NT2/D1 (cell line): ENCODE measurements at regions not wholly inside any gene's neighbourhood (a gene's known extent, or its start where the extent isn't known, plus 50 kb on each side); places are given as distances from the start of the nearest gene placed in this dataset.

Source experiments
- DNase-seq: peaks from one replicate; pipeline ENCODE4 v3.0.0-alpha.2; 2011; ENCODE audit warnings: low read depth, low spot score
- H3K27me3 ChIP-seq: 2 replicates; pipeline ENCODE4 v1.6.0; 2011; ENCODE audit warnings: mild to moderate bottlenecking; ENCODE audit not compliant: insufficient read length, insufficient read depth
- H3K36me3 ChIP-seq: 2 replicates; pipeline ENCODE4 v1.6.1; 2011; ENCODE audit warnings: mild to moderate bottlenecking, low read length, mixed read lengths; ENCODE audit not compliant: insufficient read depth, insufficient read length
- H3K4me1 ChIP-seq: 2 replicates; pipeline ENCODE4 v1.5.1; 2011; ENCODE audit not compliant: insufficient read depth, insufficient read length
- H3K4me3 ChIP-seq: 2 replicates; pipeline ENCODE4 v1.5.1; 2011; ENCODE audit warnings: low read depth; ENCODE audit not compliant: insufficient read length
- H3K9ac ChIP-seq: 2 replicates; pipeline ENCODE4 v1.6.0; 2011; ENCODE audit warnings: low read depth; ENCODE audit not compliant: insufficient read length
- H3K9me3 ChIP-seq: 2 replicates; pipeline ENCODE4 v1.5.1; 2011; ENCODE audit warnings: mild to moderate bottlenecking, low read length; ENCODE audit not compliant: insufficient read depth
- SUZ12 ChIP-seq: IDR thresholded peaks from 2 replicates; pipeline ENCODE4 v1.6.1; 2011; ENCODE audit not compliant: insufficient read length, insufficient read depth; ENCODE audit errors: extremely low read depth
- YY1 ChIP-seq: IDR thresholded peaks from 2 replicates; pipeline ENCODE4 v1.6.1; 2011; ENCODE audit not compliant: insufficient read length, insufficient read depth
- ZNF274 ChIP-seq: IDR thresholded peaks from 2 replicates; pipeline ENCODE4 v1.6.1; 2011; ENCODE audit warnings: mild to moderate bottlenecking, low read depth, low read length

GRCh38 chr13:99905814-99906213 is 65.8 kb downstream of the ZIC5 start:
- DNase-seq: no peak
- Histone ChIP-seq H3K9ac (no peak overlapping the region), H3K4me3 (no peak overlapping the region), H3K36me3 (no peaks in the 10 kb centered on the region), H3K4me1 (peaks cover 4% of the 10 kb centered on the region), H3K27me3 (no peaks in the 10 kb centered on the region), H3K9me3 (no peaks in the 10 kb centered on the region)
- no peak for TF ChIP-seq SUZ12
- no peak for TF ChIP-seq YY1
- TF ChIP-seq ZNF274: no peak

DNA sequence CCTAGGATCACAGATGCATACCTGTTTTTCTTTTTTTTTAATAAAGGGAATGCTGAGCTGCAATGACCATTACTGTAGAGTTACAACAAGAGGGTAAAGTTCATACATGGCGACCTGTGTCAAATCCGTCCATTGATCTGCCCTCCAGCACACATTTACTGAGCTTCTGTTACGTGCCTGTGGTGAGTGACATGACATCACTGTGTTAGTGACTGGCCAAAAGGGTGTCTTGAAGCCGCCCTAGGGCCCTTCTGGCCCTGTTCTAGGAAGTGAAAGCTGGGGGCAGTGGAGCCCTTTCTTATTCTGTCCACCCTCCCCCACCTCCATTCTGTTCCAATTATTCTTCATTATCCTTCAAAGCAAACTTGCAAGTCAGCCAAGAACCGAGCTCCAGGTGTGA is 66.3 kb downstream of the ZIC5 start:
- DNase-seq: no peak

GRCh38 chr13:99903140-99903539 is 68.4 kb downstream of the ZIC5 start:
- no peak for DNase-seq
- H3K9ac ChIP-seq: no peak overlapping the region
- H3K9me3 ChIP-seq: no peaks in the 10 kb centered on the region
- no peaks in the 10 kb centered on the region for H3K27me3 ChIP-seq
- peaks cover 4% of the 10 kb centered on the region for H3K4me1 ChIP-seq
- TF ChIP-seq ZNF274 (no peak), YY1 (no peak), SUZ12 (no peak)
- no peaks in the 10 kb centered on the region for H3K36me3 ChIP-seq
- H3K4me3 ChIP-seq: no peak overlapping the region

More for the DNA sequence above, 66.3 kb downstream of the ZIC5 start:
- Histone ChIP-seq H3K4me3 (no peak overlapping the region), H3K9ac (no peak overlapping the region), H3K9me3 (no peaks in the 10 kb centered on the region), H3K4me1 (peaks cover 4% of the 10 kb centered on the region), H3K27me3 (no peaks in the 10 kb centered on the region), H3K36me3 (no peaks in the 10 kb centered on the region)
- TF ChIP-seq ZNF274 (no peak), YY1 (no peak), SUZ12 (no peak)

DNA sequence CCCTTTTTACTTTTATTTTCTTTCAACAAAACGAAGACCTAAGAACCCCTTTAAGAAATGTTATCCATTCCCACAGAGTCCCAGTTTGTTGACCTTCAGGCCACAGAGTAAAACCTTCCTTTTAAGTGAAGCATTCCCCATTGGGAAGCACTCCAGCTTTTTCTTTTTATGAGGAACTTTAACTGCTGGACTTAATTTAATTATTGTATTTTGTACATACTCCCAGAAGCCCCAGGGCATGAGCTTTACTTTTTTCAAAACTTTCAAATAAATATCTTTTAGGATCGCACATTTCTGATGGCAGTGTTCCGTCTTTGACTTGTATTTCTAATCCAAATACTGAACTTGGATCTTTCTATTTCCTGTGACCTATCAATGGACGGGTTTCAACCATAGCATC is 68.9 kb downstream of the ZIC5 start:
- no peak for DNase-seq
- Histone ChIP-seq H3K27me3 (no peaks in the 10 kb centered on the region), H3K4me1 (peaks cover 4% of the 10 kb centered on the region), H3K4me3 (no peak overlapping the region), H3K9me3 (no peaks in the 10 kb centered on the region), H3K36me3 (no peaks in the 10 kb centered on the region), H3K9ac (no peak overlapping the region)
- TF ChIP-seq SUZ12 (no peak), YY1 (no peak), ZNF274 (no peak)

DNA sequence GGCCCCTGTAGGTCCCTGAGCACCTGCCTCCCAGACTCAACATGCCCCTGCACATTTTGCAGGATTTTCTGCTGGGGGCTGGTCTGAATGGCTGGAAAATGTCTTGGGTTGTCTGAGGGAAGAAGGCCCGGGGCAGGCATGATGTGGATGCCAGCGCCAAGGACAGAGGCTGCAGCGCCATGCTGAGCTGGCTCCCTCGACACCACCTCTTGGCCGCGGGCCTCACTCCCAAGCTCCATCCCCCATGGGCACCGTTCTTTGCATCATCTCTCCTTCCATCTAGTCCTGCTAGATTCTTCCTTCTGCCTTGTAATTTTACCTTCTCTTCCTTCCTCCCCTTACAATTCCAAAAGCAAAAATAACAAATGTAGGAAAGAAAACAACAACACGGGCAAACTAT is 70.6 kb downstream of the ZIC5 start:
- Histone ChIP-seq H3K27me3 (no peaks in the 10 kb centered on the region), H3K9me3 (no peaks in the 10 kb centered on the region), H3K36me3 (no peaks in the 10 kb centered on the region), H3K9ac (no peak overlapping the region), H3K4me3 (no peak overlapping the region), H3K4me1 (peaks cover 4% of the 10 kb centered on the region)
- DNase-seq: no peak
- TF ChIP-seq SUZ12 (no peak), ZNF274 (no peak), YY1 (no peak)

GRCh38 chr13:99898421-99898820 is 73.1 kb downstream of the ZIC5 start:
- DNase-seq: no peak
- Histone ChIP-seq H3K9ac (no peak overlapping the region), H3K4me1 (peaks cover 5% of the 10 kb centered on the region), H3K4me3 (no peak overlapping the region), H3K9me3 (no peaks in the 10 kb centered on the region), H3K36me3 (no peaks in the 10 kb centered on the region), H3K27me3 (peaks cover 1% of the 10 kb centered on the region)
- TF ChIP-seq ZNF274 (no peak), SUZ12 (no peak), YY1 (no peak)

- TF ChIP-seq ZNF274 (no peak), SUZ12 (no peak), YY1 (no peak)
- DNase-seq: no peak
- H3K4me3 ChIP-seq: no peak overlapping the region
- H3K27me3 ChIP-seq: peaks cover 6% of the 10 kb centered on the region
- H3K9ac ChIP-seq: no peak overlapping the region
- no peaks in the 10 kb centered on the region for H3K36me3 ChIP-seq
- peaks cover 12% of the 10 kb centered on the region for H3K4me1 ChIP-seq
- no peaks in the 10 kb centered on the region for H3K9me3 ChIP-seq
Observed at GRCh38 chr13:99897076-99897440, 74.5 kb downstream of the ZIC5 start.
